Calu3 (cell line): ENCODE measurements at regions not wholly inside any gene's neighbourhood (a gene's known extent, or its start where the extent isn't known, plus 50 kb on each side); places are given as distances from the start of the nearest gene placed in this dataset.

ENCODE experiments used
- BruUV-seq: library from RNA; stranded (reverse); fragments of 400-500 nt; replicated peaks from 2 replicates; lab custom pipeline; 2021; lab: Mats Ljungman, UMichigan
- CTCF ChIA-PET: fragments of 300-600 bp; sonication (Branson Sonifier 250); formaldehyde crosslinking; loops from one replicate; lab custom pipeline; 2022; ENCODE audit warnings: antibody characterized with exemption; lab: Charles Lee
- DNase-seq: peaks from one replicate; pipeline ENCODE4 v3.0.0; 2022
- H3K27ac Mint-ChIP-seq: one replicate; pipeline ENCODE4 v1.8.0; 2022; ENCODE audit warnings: mixed read lengths; ENCODE audit not compliant: unreplicated experiment
- H3K27me3 Mint-ChIP-seq: one replicate; pipeline ENCODE4 v1.8.0; 2022; ENCODE audit warnings: mixed read lengths; ENCODE audit not compliant: unreplicated experiment
- H3K36me3 Mint-ChIP-seq: one replicate; pipeline ENCODE4 v1.8.0; 2022; ENCODE audit warnings: mild to moderate bottlenecking, moderate library complexity, mixed read lengths; ENCODE audit not compliant: insufficient read depth, unreplicated experiment
- H3K4me1 Mint-ChIP-seq: one replicate; pipeline ENCODE4 v1.8.0; 2022; ENCODE audit warnings: mild to moderate bottlenecking, low read depth, mixed read lengths; ENCODE audit not compliant: unreplicated experiment
- H3K4me3 Mint-ChIP-seq: one replicate; pipeline ENCODE4 v1.8.0; 2022; ENCODE audit warnings: mild to moderate bottlenecking, low read depth, moderate library complexity, mixed read lengths; ENCODE audit not compliant: unreplicated experiment
- H3K9me3 Mint-ChIP-seq: one replicate; pipeline ENCODE4 v1.8.0; 2022; ENCODE audit warnings: low read depth, mixed read lengths; ENCODE audit not compliant: unreplicated experiment
- CTCF ChIP-seq: fragments of 200-600 bp; IDR thresholded peaks from one replicate; pipeline ENCODE4 v1.8.0; 2022; ENCODE audit warnings: antibody characterized with exemption; ENCODE audit not compliant: unreplicated experiment
- intact Hi-C: fragments of 100-400 bp; cut with micrococcal nuclease; formaldehyde crosslinking; loops from one replicate; pipeline ENCODE4 v1.10.0; 2022; ENCODE audit not compliant: unreplicated experiment

- no peak overlapping the region for H3K4me3 Mint-ChIP-seq
- H3K27me3 Mint-ChIP-seq: no peaks in the 10 kb centered on the region
- no peak overlapping the region for H3K27ac Mint-ChIP-seq
- H3K9me3 Mint-ChIP-seq: no peaks in the 10 kb centered on the region
- intact Hi-C loops: no loop called here
- no peaks in the 10 kb centered on the region for H3K4me1 Mint-ChIP-seq
- no peaks in the 10 kb centered on the region for H3K36me3 Mint-ChIP-seq
- CTCF ChIA-PET: no interaction called here
- TF ChIP-seq CTCF: no peak
- BruUV-seq: no TSS peak
- DNase-seq: no peak
Measured at GRCh38 chr9:73720601-73721000, 568.9 kb downstream of the ANXA1 start.

GRCh38 chr9:73736270-73736669, 584.6 kb downstream of the ANXA1 start:
- no peak for TF ChIP-seq CTCF
- Mint-ChIP-seq H3K27me3 (peaks cover 13% of the 10 kb centered on the region), H3K36me3 (no peaks in the 10 kb centered on the region), H3K4me3 (no peak overlapping the region), H3K27ac (no peak overlapping the region), H3K4me1 (no peaks in the 10 kb centered on the region), H3K9me3 (peaks cover 3% of the 10 kb centered on the region)
- no TSS peak for BruUV-seq
- CTCF ChIA-PET: no interaction called here
- DNase-seq: no peak
- intact Hi-C loops: no loop called here

- intact Hi-C loops: no loop called here
- H3K27me3 Mint-ChIP-seq: peaks cover 13% of the 10 kb centered on the region
- no peak for TF ChIP-seq CTCF
- BruUV-seq: no TSS peak
- peaks cover 3% of the 10 kb centered on the region for H3K9me3 Mint-ChIP-seq
- no peaks in the 10 kb centered on the region for H3K36me3 Mint-ChIP-seq
- H3K27ac Mint-ChIP-seq: no peak overlapping the region
- CTCF ChIA-PET: no interaction called here
- H3K4me3 Mint-ChIP-seq: no peak overlapping the region
- H3K4me1 Mint-ChIP-seq: no peaks in the 10 kb centered on the region
- no peak for DNase-seq
Measured at GRCh38 chr9:73738741-73739530, 587.3 kb downstream of the ANXA1 start.

- Mint-ChIP-seq H3K4me3 (no peak overlapping the region), H3K9me3 (peaks cover 3% of the 10 kb centered on the region), H3K4me1 (no peaks in the 10 kb centered on the region), H3K36me3 (no peaks in the 10 kb centered on the region), H3K27ac (no peak overlapping the region), H3K27me3 (peaks cover 13% of the 10 kb centered on the region)
- no TSS peak for BruUV-seq
- intact Hi-C loops: no loop called here
- no peak for TF ChIP-seq CTCF
- CTCF ChIA-PET: no interaction called here
- no peak for DNase-seq
Measured at GRCh38 chr9:73741316-73741715, 589.7 kb downstream of the ANXA1 start.
